ENCODE measurements at regions not wholly inside any gene's neighbourhood (a gene's known extent, or its start where the extent isn't known, plus 50 kb on each side); places are given as distances from the start of the nearest gene placed in this dataset.

- no peaks in the 10 kb centered on the region for H3K36me3 ChIP-seq (ENCODE audit: control insufficient read depth in 2 of 2, insufficient read depth in 1 of 2, low read length in 2 of 2)
- H3K27ac ChIP-seq (ENCODE audit: extremely low read depth, low read depth, low read length) = no peak overlapping the region
- no peaks in the 10 kb centered on the region for H3K9me3 ChIP-seq (ENCODE audit: control insufficient read depth, insufficient read depth, low read depth, low read length)
- ChIA-PET POLR2A (no interaction called here), CTCF (no interaction called here)
- TF ChIP-seq ZNF571 (tag by site-specific recombination; IDR thresholded peaks at IDR 0.05) (no peak), ZNF626 (tag by site-specific recombination; IDR thresholded peaks at IDR 0.05) (no peak), ZSCAN5A (tag by site-specific recombination; IDR thresholded peaks at IDR 0.05) (no peak), ZBTB7A (tag by site-specific recombination; IDR thresholded peaks at IDR 0.05; ENCODE audit: low read depth) (no peak), ZBTB1 (tag by site-specific recombination; IDR thresholded peaks at IDR 0.05) (no peak), KLF10 (tag by site-specific recombination; IDR thresholded peaks at IDR 0.05) (no peak)
- no peaks in the 10 kb centered on the region for H3K4me1 ChIP-seq (ENCODE audit: control insufficient read depth, insufficient read depth, low read length)
- H3K4me3 ChIP-seq (ENCODE audit: low read depth, low read length) = no peak overlapping the region
Measured at GRCh38 chr5:64050296-64050695, 88.1 kb upstream of the HTR1A start.

- H3K9me3 ChIP-seq (ENCODE audit: control insufficient read depth, insufficient read depth, low read depth, low read length) = no peaks in the 10 kb centered on the region
- H3K4me3 ChIP-seq (ENCODE audit: low read depth, low read length) = no peak overlapping the region
- ChIA-PET POLR2A (no interaction called here), CTCF (interaction anchor here (0.6 to 1.5 kb wide), 3 partner anchors 12 to 794 kb away, joined by 6 to 8 read pairs (median 7); no protein-coding TSS in a partner anchor)
- TF ChIP-seq ZBTB17 (tag by site-specific recombination; IDR thresholded peaks at IDR 0.05) (no peak), SCRT1 (tag by site-specific recombination; IDR thresholded peaks at IDR 0.05; ENCODE audit: borderline replicate concordance) (no peak), ZNF658 (tag by site-specific recombination; IDR thresholded peaks at IDR 0.05) (no peak), PATZ1 (tag by site-specific recombination; IDR thresholded peaks at IDR 0.05) (no peak), ZNF596 (tag by site-specific recombination; IDR thresholded peaks at IDR 0.05) (no peak), BCL11A (tag by site-specific recombination; IDR thresholded peaks at IDR 0.05; ENCODE audit: low read depth) (no peak), ZNF677 (tag by site-specific recombination; IDR thresholded peaks at IDR 0.05) (no peak), ZSCAN4 (tag by site-specific recombination; IDR thresholded peaks at IDR 0.05) (no peak)
- no peaks in the 10 kb centered on the region for H3K36me3 ChIP-seq (ENCODE audit: control insufficient read depth in 2 of 2, insufficient read depth in 1 of 2, low read length in 2 of 2)
- no peak overlapping the region for H3K27ac ChIP-seq (ENCODE audit: extremely low read depth, low read depth, low read length)
- H3K4me1 ChIP-seq (ENCODE audit: control insufficient read depth, insufficient read depth, low read length) = no peaks in the 10 kb centered on the region
Measured at GRCh38 chr5:64040490-64040889, 78.2 kb upstream of the HTR1A start.

- Histone ChIP-seq H3K4me1 (ENCODE audit: control insufficient read depth, insufficient read depth, low read length) (no peaks in the 10 kb centered on the region), H3K36me3 (ENCODE audit: control insufficient read depth in 2 of 2, insufficient read depth in 1 of 2, low read length in 2 of 2) (no peaks in the 10 kb centered on the region), H3K9me3 (ENCODE audit: control insufficient read depth, insufficient read depth, low read depth, low read length) (no peaks in the 10 kb centered on the region), H3K27ac (ENCODE audit: extremely low read depth, low read depth, low read length) (no peak overlapping the region), H3K4me3 (ENCODE audit: low read depth, low read length) (no peak overlapping the region)
- ChIA-PET POLR2A (no interaction called here), CTCF (no interaction called here)
- no peak for TF ChIP-seq KLF8 (tag by site-specific recombination; IDR thresholded peaks at IDR 0.05)
- TF ChIP-seq BCL11B (tag by site-specific recombination; IDR thresholded peaks at IDR 0.05; ENCODE audit: low read depth) = no peak
- TF ChIP-seq ZNF830 (tag by site-specific recombination; IDR thresholded peaks at IDR 0.05; ENCODE audit: low read depth) = no peak
- TF ChIP-seq ZNF132 (tag by site-specific recombination; IDR thresholded peaks at IDR 0.05; ENCODE audit: borderline replicate concordance) = no peak
- no peak for TF ChIP-seq ZNF747 (tag by site-specific recombination; IDR thresholded peaks at IDR 0.05)
- no peak for TF ChIP-seq ZNF514 (tag by site-specific recombination; IDR thresholded peaks at IDR 0.05)
- no peak for TF ChIP-seq ZBTB7A (tag by site-specific recombination; IDR thresholded peaks at IDR 0.05; ENCODE audit: low read depth)
- TF ChIP-seq YY1 (tag by site-specific recombination; IDR thresholded peaks at IDR 0.05) = no peak
- no peak for TF ChIP-seq ZNF785 (tag by site-specific recombination; IDR thresholded peaks at IDR 0.05)
- no peak for TF ChIP-seq ZNF704 (tag by site-specific recombination; IDR thresholded peaks at IDR 0.05)
- TF ChIP-seq ZNF214 (tag by site-specific recombination; IDR thresholded peaks at IDR 0.05; ENCODE audit: borderline replicate concordance) = no peak
- no peak for TF ChIP-seq ZNF76 (tag by site-specific recombination; IDR thresholded peaks at IDR 0.05; ENCODE audit: borderline replicate concordance, low read depth)
- no peak for TF ChIP-seq PBX3 (CRISPR knock-in tag; IDR thresholded peaks at IDR 0.05)
- no peak for TF ChIP-seq ZBTB21 (tag by site-specific recombination; IDR thresholded peaks at IDR 0.05)
Measured at GRCh38 chr5:64026493-64026892, 64.2 kb upstream of the HTR1A start.

All from HEK293 (cell line).